Activated naive CD4-positive, alpha-beta T cell (primary cell): ENCODE measurements at regions not wholly inside any gene's neighbourhood (a gene's known extent, or its start where the extent isn't known, plus 50 kb on each side); places are given as distances from the start of the nearest gene placed in this dataset.
"Not testable (repeated sequence)": the region's sequence is repeated elsewhere in the genome, so short reads cannot be mapped to it uniquely, and the experiment has no call there.

ENCODE experiments used
- DNase-seq, 4 experiments: peaks; one replicate each; lab custom pipeline; 2025; lab: John Stamatoyannopoulos, UW

GRCh38 chr10:2342206-2342605, 604.9 kb upstream of the ADARB2 start:
- DNase-seq, result no peak

GRCh38 chr10:2340831-2341647, 603.7 kb upstream of the ADARB2 start:
- no peak for DNase-seq

- no peak for DNase-seq
Observed at GRCh38 chr10:2335626-2336025, 598.3 kb upstream of the ADARB2 start.

- DNase-seq, result no peak
Observed at GRCh38 chr10:2334575-2334974, 597.2 kb upstream of the ADARB2 start.

GRCh38 chr10:2329082-2329481, 591.8 kb upstream of the ADARB2 start:
- no peak for DNase-seq

- no peak for DNase-seq
Observed at GRCh38 chr10:2326411-2326810, 589.1 kb upstream of the ADARB2 start.

GRCh38 chr10:2315045-2315485, 577.7 kb upstream of the ADARB2 start:
- DNase-seq, result not testable (repeated sequence)

GRCh38 chr10:2306081-2306480, 568.8 kb upstream of the ADARB2 start:
- no peak for DNase-seq

GRCh38 chr10:2303169-2303568, 565.8 kb upstream of the ADARB2 start:
- no peak for DNase-seq

- DNase-seq, result no peak
Observed at GRCh38 chr10:2301227-2301626, 563.9 kb upstream of the ADARB2 start.

GRCh38 chr10:2300231-2300630, 562.9 kb upstream of the ADARB2 start:
- no peak for DNase-seq

- no peak for DNase-seq
Observed at GRCh38 chr10:2296179-2296891, 559.0 kb upstream of the ADARB2 start.

GRCh38 chr10:2294739-2295138, 557.4 kb upstream of the ADARB2 start:
- no peak for DNase-seq

- DNase-seq, result no peak
Observed at GRCh38 chr10:2284071-2284470, 546.7 kb upstream of the ADARB2 start.

- no peak for DNase-seq
Observed at GRCh38 chr10:2282202-2282601, 544.9 kb upstream of the ADARB2 start.

- no peak for DNase-seq
Observed at GRCh38 chr10:2280713-2281300, 543.5 kb upstream of the ADARB2 start.

- DNase-seq, result no peak
Observed at GRCh38 chr10:2279711-2280110, 542.4 kb upstream of the ADARB2 start.

GRCh38 chr10:2278363-2278762, 541.0 kb upstream of the ADARB2 start:
- DNase-seq, result no peak

- no peak for DNase-seq
Observed at GRCh38 chr10:2263561-2263960, 526.2 kb upstream of the ADARB2 start.

- no peak for DNase-seq
Observed at GRCh38 chr10:2262878-2263277, 525.6 kb upstream of the ADARB2 start.

GRCh38 chr10:2262333-2262732, 525.0 kb upstream of the ADARB2 start:
- DNase-seq, result no peak

- DNase-seq, result no peak
Observed at GRCh38 chr10:2256241-2256640, 518.9 kb upstream of the ADARB2 start.

- DNase-seq, result no peak
Observed at GRCh38 chr10:2252096-2252495, 514.8 kb upstream of the ADARB2 start.
